Type B pancreatic cell (in vitro differentiated cells): ENCODE measurements at regions not wholly inside any gene's neighbourhood (a gene's known extent, or its start where the extent isn't known, plus 50 kb on each side); places are given as distances from the start of the nearest gene placed in this dataset.

Source experiments
- DNase-seq: peaks from one replicate; pipeline ENCODE4 v3.0.0; 2021; ENCODE audit warnings: mixed read lengths; ENCODE audit not compliant: unreplicated experiment; ENCODE audit errors: extremely low spot score
- H3K27ac Mint-ChIP-seq: 2 replicates; pipeline ENCODE4 v1.8.0; 2021; ENCODE audit warnings: mild to moderate bottlenecking, mixed read lengths
- H3K27me3 Mint-ChIP-seq: 2 replicates; pipeline ENCODE4 v1.8.0; 2021; ENCODE audit warnings: mixed read lengths
- H3K36me3 Mint-ChIP-seq: 2 replicates; pipeline ENCODE4 v1.8.0; 2021; ENCODE audit warnings: mixed read lengths
- H3K4me1 Mint-ChIP-seq: one replicate; pipeline ENCODE4 v1.8.0; 2021; ENCODE audit warnings: mixed read lengths; ENCODE audit not compliant: unreplicated experiment
- H3K4me3 Mint-ChIP-seq: 2 replicates; pipeline ENCODE4 v1.8.0; 2021; ENCODE audit warnings: mild to moderate bottlenecking, mixed read lengths
- H3K9me3 Mint-ChIP-seq: 2 replicates; pipeline ENCODE4 v1.8.0; 2021; ENCODE audit warnings: mixed read lengths
- CTCF ChIP-seq: fragments of 200-600 bp; sonication (generic); conservative IDR thresholded peaks from 2 replicates; pipeline ENCODE4 v1.5.0; 2021; ENCODE audit warnings: antibody characterized with exemption, mild to moderate bottlenecking

- no peak for TF ChIP-seq CTCF
- no peaks in the 10 kb centered on the region for H3K36me3 Mint-ChIP-seq
- no peak for DNase-seq
- H3K4me1 Mint-ChIP-seq = no peaks in the 10 kb centered on the region
- H3K27me3 Mint-ChIP-seq = peaks cover 3% of the 10 kb centered on the region
- no peak overlapping the region for H3K27ac Mint-ChIP-seq
- H3K4me3 Mint-ChIP-seq = no peak overlapping the region
- H3K9me3 Mint-ChIP-seq = no peaks in the 10 kb centered on the region
Observed at GRCh38 chr4:14560577-14560976, 441.7 kb upstream of the CPEB2 start.

GRCh38 chr4:14562901-14563300, 439.4 kb upstream of the CPEB2 start:
- Mint-ChIP-seq H3K4me1 (no peaks in the 10 kb centered on the region), H3K27me3 (no peaks in the 10 kb centered on the region), H3K9me3 (no peaks in the 10 kb centered on the region), H3K27ac (no peak overlapping the region), H3K4me3 (no peak overlapping the region), H3K36me3 (no peaks in the 10 kb centered on the region)
- no peak for TF ChIP-seq CTCF
- no peak for DNase-seq

GRCh38 chr4:14564281-14564680, 438.0 kb upstream of the CPEB2 start:
- no peaks in the 10 kb centered on the region for H3K36me3 Mint-ChIP-seq
- H3K27me3 Mint-ChIP-seq = no peaks in the 10 kb centered on the region
- H3K9me3 Mint-ChIP-seq = no peaks in the 10 kb centered on the region
- TF ChIP-seq CTCF = no peak
- DNase-seq = no peak
- H3K4me1 Mint-ChIP-seq = no peaks in the 10 kb centered on the region
- no peak overlapping the region for H3K4me3 Mint-ChIP-seq
- no peak overlapping the region for H3K27ac Mint-ChIP-seq

GRCh38 chr4:14566518-14566917, 435.8 kb upstream of the CPEB2 start:
- H3K4me3 Mint-ChIP-seq = no peak overlapping the region
- no peak for TF ChIP-seq CTCF
- no peaks in the 10 kb centered on the region for H3K4me1 Mint-ChIP-seq
- no peaks in the 10 kb centered on the region for H3K27me3 Mint-ChIP-seq
- H3K27ac Mint-ChIP-seq = no peak overlapping the region
- H3K9me3 Mint-ChIP-seq = no peaks in the 10 kb centered on the region
- no peak for DNase-seq
- no peaks in the 10 kb centered on the region for H3K36me3 Mint-ChIP-seq

- H3K36me3 Mint-ChIP-seq = no peaks in the 10 kb centered on the region
- no peaks in the 10 kb centered on the region for H3K9me3 Mint-ChIP-seq
- no peak overlapping the region for H3K4me3 Mint-ChIP-seq
- no peaks in the 10 kb centered on the region for H3K27me3 Mint-ChIP-seq
- no peak for DNase-seq
- TF ChIP-seq CTCF = no peak
- no peaks in the 10 kb centered on the region for H3K4me1 Mint-ChIP-seq
- no peak overlapping the region for H3K27ac Mint-ChIP-seq
Observed at GRCh38 chr4:14568351-14568750, 433.9 kb upstream of the CPEB2 start.

- Mint-ChIP-seq H3K4me1 (no peaks in the 10 kb centered on the region), H3K36me3 (no peaks in the 10 kb centered on the region), H3K4me3 (no peak overlapping the region), H3K27me3 (no peaks in the 10 kb centered on the region), H3K9me3 (no peaks in the 10 kb centered on the region), H3K27ac (no peak overlapping the region)
- DNase-seq = no peak
- TF ChIP-seq CTCF = no peak
Observed at GRCh38 chr4:14575289-14575688, 427.0 kb upstream of the CPEB2 start.
